ENCODE measurements at regions not wholly inside any gene's neighbourhood (a gene's known extent, or its start where the extent isn't known, plus 50 kb on each side); places are given as distances from the start of the nearest gene placed in this dataset.

DNA sequence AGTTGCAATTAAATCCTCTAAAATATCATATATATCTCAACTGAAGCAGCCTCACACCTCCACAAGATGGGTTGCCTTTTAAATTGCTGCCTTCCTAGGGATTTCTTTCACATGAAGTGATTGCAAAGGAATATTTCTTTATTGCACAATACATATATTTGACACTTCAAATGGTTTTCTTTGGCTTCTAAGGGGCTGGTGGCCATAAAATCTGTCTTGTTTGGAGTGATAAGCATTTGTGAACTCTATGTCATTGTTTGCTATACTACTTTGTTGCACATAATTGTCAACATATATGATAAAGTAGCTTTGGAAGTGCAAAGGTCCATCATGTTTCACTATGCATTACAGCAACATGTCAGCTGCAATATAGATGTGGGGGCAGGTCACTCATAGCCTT lies 2380.9 kb downstream of the PCDH9 start:
- DNase-seq, result no peak

DNA sequence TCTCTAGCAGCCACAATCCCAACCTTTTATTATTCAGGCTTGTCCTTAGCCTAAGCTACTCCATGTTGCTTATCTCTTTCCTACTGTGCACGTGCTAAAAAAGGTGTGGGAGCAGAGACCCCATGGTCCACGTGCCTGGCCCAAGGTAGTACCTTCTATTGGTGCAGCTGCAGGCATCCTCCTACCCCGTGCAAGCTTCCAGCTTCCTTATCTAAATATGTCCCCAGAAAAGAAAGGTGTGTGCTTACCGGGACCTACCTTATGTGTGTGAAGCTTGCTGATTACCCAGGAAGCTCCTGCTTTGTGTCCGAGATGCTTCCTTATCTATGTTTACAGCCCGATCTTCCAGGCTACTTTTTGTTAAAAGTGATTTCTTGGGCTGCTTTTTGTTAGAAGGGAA lies 2382.4 kb downstream of the PCDH9 start:
- no peak for DNase-seq

DNA sequence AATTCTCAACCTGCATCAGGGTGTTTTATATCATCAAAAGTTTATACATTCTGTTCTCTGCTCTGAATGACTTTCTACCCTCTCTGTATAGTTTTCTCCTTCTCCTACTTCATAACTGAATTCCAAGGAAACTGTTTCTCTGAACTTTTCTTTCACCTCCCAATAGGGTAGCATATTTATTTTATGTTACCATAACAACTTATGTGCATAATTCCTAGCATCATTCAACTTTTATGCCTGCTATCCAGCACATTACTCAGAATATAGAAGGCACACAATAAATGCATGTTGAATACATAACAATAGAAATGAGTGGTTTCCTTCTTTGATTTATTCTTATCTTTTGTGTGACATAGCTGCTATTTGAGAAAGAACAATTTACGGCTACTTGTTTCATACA lies 2385.0 kb downstream of the PCDH9 start:
- no peak for DNase-seq

DNA sequence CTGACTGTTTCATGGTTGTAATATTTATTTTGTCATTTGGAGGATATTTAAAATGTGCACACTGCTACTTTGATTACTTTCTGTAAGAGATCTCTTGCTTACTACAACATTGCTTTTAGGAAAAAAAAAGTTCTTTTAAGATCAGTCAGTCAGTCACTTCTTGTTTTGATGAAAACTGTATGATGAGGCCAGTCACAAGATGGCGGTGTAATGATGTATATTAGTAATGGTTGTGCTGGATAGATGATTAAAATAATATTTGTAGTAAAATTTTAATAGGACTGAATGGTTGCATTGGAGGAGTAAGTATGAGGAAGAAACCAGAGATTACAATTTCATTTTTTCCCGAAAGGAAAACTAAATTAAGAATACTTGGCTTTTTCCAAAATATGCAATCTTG lies 2411.1 kb downstream of the PCDH9 start:
- DNase-seq, result no peak

DNA sequence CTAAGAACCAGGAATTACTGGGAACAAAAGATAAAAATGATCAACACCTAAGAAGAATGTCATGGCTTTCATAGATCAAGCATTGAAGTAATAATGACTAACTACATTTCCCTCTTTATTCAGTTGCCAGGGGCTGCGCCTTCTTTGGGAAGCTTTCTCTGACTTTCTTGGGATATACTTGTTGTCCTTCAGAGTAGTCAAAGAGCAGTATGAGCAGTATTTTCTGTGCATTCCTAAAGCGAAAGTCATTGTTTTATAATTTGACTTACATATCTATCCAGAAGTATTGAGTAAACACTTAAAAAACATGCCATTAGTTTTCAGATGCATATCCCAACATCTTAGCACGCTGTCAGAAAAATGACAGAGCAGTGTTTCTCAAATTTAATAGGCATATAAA lies 2412.4 kb downstream of the PCDH9 start:
- DNase-seq, result no peak

DNA sequence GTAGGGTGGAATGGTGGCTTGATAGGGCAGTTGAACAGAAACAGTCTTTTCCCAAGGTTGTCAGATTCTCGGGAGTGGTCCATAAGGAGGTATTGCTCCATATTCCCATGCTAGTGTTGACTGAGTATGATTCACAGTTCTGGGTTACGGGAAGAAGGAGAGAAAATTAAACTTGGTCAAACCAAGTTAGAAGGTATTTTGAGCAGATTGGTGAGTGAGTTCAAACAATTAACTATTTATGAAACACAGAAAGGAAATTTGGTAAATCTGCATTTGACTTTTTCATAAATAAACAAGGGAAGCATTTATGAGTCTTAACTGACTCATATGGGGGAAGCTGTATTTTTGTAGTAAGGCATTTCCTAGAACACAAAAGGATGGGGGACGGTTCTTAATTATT lies 2419.4 kb downstream of the PCDH9 start:
- no peak for DNase-seq

DNA sequence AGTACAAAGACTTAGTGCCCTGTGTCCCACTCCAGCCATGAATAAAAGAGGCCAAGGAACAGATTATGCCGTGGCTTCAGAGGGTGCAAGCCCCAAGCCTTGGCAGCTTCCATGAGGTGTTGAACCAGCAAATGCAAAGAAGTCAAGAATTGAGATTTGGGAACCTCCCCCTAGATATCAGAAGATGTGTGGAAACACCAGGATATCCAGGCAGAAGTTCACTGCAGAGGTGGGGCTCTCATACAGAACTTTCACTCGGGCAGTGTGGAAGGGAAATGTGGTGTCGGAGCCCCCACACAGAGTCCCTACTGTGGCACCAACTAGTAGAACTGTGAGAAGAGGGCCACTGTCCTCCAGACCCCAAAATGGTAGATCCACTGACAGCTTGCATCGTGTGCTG lies 2421.4 kb downstream of the PCDH9 start:
- no peak for DNase-seq

DNA sequence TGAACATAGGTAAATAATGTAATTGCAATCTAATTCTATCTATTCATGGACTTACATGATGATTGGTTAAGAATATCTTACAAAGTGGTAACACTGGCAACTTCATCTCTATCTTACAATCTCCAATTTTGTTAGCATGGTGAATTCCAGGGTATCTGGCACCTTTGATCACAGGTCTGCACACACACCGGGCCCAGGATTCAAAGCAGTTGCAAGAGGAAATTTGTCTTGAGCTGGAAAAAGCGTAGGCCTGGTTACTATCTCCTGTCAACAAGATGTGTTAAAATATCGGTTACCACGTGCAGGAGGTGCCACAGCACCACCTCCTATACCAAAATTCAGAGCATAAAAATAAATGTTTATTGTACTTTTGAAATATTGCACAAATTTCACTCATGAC lies 2428.4 kb downstream of the PCDH9 start:
- DNase-seq, result no peak

DNA sequence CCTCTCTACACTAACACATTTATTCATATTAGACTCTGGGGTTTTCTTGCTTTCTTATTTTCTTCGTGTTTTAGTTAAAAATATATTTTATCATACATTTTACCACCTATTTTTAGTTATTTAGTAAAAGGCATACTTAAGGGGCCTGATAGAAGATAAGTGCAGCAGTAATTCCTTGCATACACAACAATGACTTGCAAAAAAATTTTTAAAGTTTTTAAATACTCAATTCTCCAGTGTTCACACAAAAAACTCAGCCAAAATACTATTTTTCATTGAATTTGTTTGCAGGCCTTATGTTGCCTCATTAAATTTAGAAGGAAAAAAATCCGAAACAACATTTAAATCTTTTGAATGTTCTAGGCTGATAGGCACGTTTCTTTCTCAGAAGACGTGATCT lies 2431.7 kb downstream of the PCDH9 start:
- DNase-seq, result no peak

DNA sequence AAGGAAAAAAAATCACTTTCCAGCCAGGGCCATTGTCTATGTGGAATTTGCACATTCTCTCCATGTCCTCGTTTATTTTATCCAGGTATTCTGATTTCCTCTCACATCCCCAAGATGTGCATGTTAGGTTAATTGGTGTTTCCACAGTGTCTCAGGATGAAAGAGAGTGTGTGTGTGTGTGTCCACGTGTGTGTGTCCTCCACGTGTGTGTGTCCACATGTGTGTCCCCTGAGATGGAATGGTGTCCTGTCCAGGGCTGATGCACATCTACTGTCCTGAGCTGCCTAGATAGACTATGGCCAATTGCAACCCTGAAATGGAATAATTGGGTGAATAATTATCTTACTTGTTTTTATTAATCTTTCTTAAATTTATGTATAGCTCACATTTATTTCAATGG lies 2436.5 kb downstream of the PCDH9 start:
- no peak for DNase-seq

DNA sequence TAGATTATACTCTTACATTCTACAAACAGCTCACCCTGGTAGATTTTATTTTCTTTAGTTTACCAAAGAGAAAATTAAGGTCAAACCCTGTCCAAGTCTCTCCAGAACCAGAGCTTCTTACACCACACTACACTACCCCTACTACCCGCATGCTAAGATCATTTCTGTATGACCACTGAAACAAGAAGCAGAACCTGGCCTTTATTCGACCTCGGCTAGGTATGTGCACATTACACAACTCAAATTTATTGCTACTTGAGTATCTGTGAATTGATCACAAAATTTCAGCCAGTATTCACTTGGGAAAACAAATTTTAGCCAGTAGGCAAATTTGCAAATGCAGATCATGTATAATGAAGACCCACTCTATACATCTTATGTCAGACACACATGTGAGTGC lies 2437.0 kb downstream of the PCDH9 start:
- no peak for DNase-seq

DNA sequence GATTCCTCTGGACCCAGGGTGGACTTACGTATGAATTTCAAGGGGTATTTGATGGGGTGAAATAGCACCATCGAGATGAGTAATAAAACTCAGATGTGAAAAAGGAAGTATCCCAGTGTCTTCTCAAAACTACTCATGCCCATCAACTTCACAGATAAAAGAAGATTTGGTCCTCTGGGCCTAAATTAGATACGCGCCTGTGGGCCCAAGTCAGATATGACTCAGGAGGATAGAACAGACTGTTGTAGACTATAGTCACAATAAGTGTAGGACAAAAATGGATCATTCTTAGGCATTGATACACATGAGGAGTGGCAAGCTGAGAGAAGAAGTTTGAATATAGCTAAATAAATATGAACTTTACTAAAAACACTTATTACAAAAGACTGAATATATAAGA lies 2438.8 kb downstream of the PCDH9 start:
- DNase-seq, result no peak

DNA sequence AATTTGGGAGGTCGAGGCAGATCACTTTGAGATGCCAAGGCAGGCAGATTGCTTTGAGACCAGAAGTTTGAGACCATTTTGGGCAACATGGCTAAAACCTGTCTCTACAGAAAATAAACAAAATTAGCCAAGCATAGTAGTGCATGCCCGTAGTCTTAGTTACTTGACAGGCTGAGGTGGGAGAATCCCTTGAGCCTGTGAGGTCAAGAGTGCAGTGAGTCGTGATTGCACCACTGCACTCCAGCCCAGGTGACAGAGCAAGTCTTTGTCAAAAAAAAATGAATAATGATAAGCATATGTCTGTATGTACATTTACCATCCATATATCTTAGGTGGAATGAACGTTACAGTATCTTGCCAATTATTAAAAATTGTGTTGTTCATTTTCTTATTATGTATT lies 2447.7 kb downstream of the PCDH9 start:
- no peak for DNase-seq

DNA sequence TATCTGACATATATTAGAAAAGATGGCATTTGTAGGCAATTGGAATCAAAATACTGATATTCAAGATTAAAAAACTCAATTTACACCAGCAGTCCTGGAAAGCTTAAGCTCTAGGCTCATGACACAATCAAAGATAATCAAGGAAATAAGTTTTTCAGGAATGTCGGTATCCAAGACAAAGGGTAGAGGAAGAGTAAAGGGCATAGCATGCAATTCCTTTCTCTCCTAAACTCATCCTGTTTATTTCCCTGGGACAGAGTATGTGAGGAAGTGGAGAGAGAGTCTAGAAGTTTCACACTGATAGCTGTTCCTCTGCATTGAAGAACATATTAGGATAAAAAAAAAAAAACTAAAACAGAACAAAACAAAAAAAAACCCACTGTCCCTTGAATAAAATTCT lies 2452.1 kb downstream of the PCDH9 start:
- no peak for DNase-seq

DNA sequence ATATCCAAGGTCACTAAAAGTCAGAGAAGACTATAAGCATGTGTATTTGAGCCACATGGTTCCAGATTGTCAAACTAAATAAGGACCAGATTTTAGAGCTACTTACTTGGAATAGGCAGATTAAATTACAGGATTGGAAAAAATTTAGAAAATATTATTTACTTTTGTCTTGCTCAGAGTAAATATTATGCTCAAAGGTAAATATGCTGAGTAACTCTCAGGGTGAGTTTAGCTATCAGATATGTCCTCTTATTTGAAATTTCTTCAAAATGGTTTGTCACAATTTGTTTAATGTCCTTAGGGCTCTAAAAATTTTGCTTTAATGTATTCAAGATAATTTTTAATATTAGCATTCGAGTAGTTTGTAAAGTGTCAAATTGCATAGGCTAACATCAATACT lies 2455.2 kb downstream of the PCDH9 start:
- no peak for DNase-seq

DNA sequence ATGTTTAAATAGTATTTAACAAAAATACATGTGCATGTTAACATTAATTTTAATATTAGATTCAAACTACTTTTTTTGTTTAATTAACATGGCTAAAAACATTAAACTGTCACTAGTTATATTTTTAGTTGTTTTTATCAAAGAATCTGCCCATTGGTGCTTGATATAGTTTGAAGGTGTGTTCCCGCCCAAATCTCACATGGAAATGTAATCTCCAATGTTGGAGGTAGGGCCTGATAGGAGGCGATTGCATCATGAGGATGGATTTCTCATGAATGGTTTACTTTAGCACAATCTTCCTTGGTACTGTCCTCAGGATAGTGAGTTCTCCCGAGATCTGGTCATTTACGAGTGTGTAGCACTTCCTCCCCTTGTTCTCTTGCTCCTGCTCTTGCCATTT lies 2459.4 kb downstream of the PCDH9 start:
- no peak for DNase-seq

DNA sequence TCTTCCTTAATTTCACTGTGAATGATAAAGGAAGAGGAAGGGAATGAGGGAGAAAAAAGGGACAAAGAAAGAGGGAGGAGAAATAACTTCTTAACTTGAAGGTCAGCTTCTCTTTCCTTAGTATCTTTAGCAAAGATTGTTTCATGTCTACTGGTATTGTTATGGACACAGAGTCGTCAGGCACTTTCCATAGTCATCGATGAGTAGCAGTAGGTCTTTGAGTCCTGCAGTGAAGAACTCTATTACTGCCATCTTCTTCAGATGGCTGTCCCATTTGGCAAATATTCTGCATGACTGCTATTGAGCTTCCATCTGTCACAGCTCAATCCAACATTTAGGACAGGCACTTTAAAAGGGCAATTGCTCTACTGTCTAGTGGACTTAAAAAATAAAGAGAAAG lies 2463.1 kb downstream of the PCDH9 start:
- no peak for DNase-seq

DNA sequence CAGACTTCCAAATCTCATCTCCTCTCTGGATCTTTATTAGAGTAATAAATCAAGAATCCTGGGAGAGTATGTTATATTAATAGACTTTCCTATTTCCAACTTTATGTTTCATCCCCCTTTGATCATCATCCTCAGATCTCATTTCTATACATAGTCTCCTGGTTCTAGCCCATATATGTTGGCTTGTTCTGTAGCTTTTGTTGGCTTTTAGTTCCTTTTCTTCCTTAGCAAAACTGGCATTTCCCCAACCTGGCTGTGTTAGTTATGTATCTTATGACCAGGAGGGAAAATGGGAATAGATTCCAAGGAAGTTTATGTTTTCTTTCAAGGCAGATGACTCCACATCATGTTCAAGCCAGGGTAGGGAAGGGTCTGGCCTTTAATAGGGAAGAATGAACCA lies 2464.5 kb downstream of the PCDH9 start:
- no peak for DNase-seq

DNA sequence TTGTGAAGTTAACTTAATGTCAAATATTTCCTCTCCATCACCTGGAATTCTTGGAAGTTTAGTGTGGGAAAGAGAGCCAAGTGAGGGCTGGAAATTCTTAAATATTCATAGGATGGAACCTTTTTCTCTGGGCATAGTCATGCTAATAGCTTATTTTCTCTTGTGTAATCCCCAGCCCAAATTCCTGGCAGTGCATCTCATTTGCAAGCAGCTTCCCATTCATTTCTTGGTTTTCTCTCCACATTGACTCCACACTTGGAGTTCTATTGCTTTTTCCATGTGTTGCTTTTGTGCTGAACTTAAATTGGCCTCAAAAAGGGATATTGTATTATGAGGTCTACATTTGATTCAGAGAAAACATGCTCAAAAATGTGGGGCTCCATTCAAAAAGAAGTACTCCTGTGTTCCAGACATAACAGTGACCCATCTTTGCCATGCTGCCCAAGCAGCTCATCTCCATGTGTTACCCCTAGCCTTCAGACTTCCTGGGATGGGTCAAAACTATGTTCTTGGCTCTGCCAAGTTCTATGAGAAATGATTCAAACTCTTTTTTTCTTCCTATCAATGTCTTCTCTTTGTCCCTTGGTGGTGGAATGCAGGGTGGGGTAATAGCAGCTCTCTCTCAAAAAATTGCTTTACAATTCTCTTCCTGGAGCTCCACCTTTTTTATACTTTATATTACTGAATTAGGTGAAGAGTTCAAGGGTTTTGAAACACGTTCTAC lies 2471.5 kb downstream of the PCDH9 start:
- DNase-seq, result no peak

DNA sequence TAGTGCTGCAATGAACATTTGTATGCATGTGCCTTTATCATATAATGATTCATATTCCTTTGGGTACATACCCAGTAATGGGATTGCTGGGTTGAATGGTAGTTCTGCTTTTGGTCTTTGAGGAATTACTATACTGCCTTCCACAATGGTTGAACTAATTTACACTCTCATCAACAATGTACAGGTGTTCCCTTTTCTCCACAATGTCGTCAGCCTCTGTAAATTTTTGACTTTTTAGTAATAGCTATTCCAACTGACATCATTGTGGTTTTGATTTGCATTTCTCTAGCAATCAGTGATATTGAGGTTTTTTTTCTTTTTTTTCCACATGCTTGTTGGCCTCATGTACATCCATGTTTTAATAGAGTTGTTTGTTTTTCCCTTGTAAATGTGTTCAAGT lies 2473.5 kb downstream of the PCDH9 start:
- no peak for DNase-seq

DNA sequence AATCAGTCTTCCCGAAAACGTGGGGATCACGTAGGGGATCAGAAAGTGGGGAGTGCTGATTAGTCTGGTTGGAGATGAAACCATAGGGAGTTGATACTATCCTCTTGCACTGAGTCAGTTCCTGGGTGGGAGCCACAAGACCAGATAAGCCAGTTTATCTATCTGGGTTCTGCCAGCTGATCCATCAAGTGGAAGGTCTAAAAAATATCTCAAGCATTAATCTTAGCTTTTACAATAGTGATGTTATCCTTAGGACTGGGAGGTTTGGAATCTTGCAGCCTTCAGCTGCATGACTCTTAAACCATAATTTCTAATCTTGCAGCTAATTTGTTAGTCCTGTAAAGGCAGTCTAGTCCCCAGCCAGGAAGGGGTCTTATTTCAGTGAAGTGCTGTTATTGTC lies 2474.2 kb downstream of the PCDH9 start:
- DNase-seq, result no peak

DNA sequence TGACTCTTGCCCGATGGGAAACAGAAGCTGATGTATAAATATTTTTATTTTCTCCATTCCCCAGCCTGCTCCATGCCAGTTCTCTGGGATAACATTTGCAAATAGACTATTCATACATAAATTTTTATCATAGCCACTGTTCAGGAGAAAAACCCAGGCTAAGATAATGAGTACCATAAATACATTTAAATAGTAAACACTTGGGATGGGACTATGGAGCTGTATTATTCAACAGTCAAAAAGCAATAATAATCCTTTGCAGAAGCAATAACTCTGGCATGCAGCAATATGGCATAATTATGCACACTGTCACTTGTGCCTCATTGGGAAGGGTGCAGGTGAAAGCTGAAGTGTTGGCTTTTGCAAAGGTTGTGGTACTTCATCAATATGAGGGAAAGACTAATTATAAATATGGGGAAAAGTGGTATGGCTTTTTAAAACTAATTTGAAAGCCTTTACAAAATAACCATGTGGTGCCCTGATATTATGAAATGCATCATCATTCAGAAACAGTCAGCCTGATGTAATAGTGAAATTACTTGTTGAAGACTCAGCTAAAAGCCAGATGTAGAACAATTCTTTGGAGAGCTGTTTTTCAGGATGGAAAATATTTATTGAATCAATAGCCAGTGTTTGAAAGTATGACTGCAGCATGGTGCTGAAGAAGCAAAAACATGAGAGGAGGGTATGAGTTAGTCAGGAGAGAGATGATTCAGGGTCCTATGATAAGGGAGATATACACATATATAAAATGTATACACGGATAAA lies 2476.7 kb downstream of the PCDH9 start:
- no peak for DNase-seq

DNA sequence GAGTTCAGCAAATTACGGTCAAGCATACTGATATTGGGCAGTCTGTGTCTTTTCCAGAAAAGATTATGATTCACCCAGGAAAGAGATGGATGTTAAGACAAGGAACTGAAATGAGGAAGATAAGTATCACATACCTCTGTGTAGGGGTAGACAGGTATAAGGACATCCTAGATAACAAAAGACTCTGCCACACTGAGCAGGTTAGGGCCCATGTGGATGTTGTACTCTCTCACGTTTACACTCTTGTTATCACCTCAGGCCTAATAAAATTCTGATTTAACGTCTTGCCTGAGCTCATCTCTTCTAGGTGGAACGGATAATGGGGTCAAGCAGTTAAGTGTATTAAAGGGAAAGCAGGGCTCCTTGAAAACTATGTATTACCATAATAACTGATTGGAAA lies 2480.8 kb downstream of the PCDH9 start:
- DNase-seq, result no peak

DNA sequence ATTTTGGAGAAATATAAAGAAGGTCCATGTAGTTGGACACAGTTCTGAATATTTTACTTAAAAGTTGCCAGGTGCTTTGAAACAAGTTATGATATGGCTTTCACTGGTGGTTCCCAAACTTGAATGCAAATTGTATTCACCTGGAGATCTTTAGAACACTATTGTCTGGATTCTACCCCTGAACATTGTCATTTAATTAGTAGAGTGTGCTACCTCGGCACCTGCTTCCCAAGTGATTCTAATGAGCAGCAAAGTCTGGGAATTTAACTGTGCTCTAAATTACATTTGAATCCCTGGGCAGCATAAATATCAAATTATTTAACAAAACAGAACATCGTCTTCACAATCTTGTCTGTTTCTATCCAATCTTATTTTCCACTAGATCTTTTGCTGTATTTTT lies 2483.3 kb downstream of the PCDH9 start:
- DNase-seq, result no peak

DNA sequence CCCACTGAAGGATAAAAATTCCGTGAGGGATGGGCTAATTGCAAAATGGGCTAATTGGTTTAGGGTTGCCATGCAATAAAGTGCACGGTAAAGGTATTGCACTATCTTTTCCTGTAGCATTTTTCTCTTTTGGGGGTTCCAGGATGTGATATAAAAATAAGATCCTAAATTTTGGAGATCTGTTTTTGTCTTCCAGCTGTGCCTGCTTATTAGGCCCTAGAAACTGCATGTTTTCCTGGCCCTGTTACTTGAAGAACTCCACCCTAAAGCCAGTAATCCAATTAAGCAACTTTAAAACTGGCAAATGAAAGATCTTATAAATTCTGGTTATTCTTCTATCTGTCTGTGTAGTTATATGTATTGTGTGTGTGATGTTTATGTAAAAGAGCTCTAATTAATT lies 2489.6 kb downstream of the PCDH9 start:
- no peak for DNase-seq

All from 8988T (cell line).